ENCODE measurements at regions not wholly inside any gene's neighbourhood (a gene's known extent, or its start where the extent isn't known, plus 50 kb on each side); places are given as distances from the start of the nearest gene placed in this dataset.
"Not testable (repeated sequence)": the region's sequence is repeated elsewhere in the genome, so short reads cannot be mapped to it uniquely, and the experiment has no call there.

- no peak for DNase-seq (ENCODE audit: low spot score)
These were observed 470.9 kb upstream of the CCDC196 start for GRCh38 chr14:66015071-66015780.

- DNase-seq (ENCODE audit: low spot score) = no peak
These were observed 468.2 kb upstream of the CCDC196 start for GRCh38 chr14:66017927-66018326.

DNA sequence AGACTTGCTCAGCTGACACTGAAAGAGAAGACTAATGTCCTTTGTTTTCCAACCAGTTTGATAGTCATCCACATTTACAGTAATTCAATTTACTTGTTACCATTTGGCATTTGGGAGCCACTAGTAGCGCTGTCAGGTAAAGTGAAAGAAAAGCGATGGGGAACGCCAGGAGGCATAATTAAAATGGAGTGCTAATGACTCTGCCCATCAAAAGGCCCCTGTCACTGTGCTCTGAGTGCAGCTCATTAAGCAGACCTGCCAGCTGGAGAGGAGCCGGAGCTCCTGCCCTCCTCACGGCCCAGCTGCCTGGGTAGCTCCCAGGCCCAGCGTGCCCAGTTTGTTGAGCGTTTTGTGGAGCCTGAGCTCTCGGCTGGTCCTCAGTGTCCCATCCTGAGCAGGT lies 463.6 kb upstream of the CCDC196 start:
- DNase-seq (ENCODE audit: low spot score) = no peak

GRCh38 chr14:66025779-66026178 lies 460.4 kb upstream of the CCDC196 start:
- DNase-seq (ENCODE audit: low spot score) = no peak

GRCh38 chr14:66031981-66032380 lies 454.2 kb upstream of the CCDC196 start:
- DNase-seq (ENCODE audit: low spot score) = not testable (repeated sequence)

DNA sequence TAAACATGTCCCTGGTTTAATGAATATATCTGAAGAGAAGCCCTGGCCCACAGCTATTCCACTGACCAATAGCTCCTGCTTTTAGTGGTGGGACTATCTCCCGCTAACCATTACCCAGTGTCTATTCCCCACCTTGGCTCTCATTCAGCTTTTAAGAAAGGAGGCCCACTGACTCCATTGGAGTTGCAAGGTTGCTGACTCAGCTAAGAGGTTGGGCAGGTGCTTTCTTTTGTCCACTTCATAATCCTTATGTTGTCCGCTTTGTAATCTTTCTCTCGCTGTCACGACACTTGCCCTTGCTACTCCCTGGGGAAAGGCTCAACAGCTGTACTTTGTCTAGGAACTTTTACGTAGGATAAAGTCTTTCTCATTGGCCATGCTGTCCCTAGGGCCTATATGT lies 453.4 kb upstream of the CCDC196 start:
- DNase-seq (ENCODE audit: low spot score) = no peak

DNA sequence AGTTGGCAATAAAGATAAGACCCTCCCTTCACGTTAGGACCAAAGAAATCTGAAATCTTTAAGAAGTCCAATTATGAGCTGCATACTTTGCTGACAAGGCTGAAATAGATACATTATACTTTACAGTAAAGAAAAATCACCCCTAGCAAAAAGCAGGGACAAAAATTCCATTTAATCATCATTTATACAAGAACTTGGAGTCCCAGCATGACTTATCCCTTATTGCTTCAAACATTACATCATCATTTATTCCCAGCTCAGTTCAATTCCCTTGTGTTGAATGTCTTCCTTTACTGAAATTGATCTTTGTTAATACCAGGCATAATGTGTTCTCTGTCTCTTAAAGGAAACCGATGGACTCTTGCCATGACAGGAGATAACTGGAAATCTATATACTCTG lies 449.6 kb upstream of the CCDC196 start:
- DNase-seq (ENCODE audit: low spot score) = no peak

- DNase-seq (ENCODE audit: low spot score) = no peak
These were observed 448.8 kb upstream of the CCDC196 start for GRCh38 chr14:66037361-66037760.

GRCh38 chr14:66038212-66038611 lies 448.0 kb upstream of the CCDC196 start:
- no peak for DNase-seq (ENCODE audit: low spot score)

DNA sequence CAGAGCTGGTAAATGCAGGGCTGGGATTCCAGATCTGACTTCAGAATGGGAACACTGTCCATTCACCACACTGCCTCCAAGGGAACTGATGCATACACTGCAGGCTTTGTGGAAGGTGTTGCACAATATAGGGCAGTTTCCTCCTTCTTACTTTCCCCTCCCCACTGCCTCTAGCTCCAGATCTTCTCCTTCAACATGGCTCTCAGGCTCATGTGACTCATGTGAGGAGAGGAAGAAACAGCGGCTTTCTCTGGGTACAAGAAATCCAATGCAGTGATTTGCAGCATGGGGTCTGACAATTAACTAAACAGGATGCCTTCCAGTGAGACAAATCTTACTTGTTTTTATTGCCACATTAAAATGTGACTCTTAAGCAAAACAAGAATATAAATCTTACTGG lies 447.6 kb upstream of the CCDC196 start:
- no peak for DNase-seq (ENCODE audit: low spot score)

GRCh38 chr14:66039495-66039894 lies 446.7 kb upstream of the CCDC196 start:
- no peak for DNase-seq (ENCODE audit: low spot score)

- DNase-seq (ENCODE audit: low spot score) = no peak
These were observed 444.6 kb upstream of the CCDC196 start for GRCh38 chr14:66041582-66041981.

GRCh38 chr14:66043921-66044320 lies 442.2 kb upstream of the CCDC196 start:
- DNase-seq (ENCODE audit: low spot score) = no peak

DNA sequence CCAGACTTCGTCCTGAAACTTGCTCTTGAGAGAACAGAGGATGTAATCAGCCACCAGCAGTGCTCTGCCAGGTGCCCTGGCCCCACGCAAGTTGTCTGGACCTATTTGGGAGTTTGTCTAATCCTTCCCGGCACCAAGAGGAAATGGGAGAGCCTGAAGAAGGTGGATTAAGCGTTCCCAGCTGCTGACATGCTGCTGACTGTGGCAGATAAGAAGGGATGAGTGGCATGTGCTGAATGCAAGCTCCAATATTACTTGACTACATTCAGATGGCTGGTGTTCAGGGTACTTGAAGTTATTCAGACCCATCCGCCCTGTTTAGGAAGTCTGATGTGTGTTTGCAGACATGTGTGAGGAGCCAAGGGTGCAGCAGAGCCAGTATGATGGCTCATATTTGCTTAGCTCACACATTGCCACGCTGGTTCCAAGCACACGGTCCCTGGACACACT lies 440.6 kb upstream of the CCDC196 start:
- DNase-seq (ENCODE audit: low spot score) = peak; percentile 49

- DNase-seq (ENCODE audit: low spot score) = no peak
These were observed 440.1 kb upstream of the CCDC196 start for GRCh38 chr14:66046035-66046434.

DNA sequence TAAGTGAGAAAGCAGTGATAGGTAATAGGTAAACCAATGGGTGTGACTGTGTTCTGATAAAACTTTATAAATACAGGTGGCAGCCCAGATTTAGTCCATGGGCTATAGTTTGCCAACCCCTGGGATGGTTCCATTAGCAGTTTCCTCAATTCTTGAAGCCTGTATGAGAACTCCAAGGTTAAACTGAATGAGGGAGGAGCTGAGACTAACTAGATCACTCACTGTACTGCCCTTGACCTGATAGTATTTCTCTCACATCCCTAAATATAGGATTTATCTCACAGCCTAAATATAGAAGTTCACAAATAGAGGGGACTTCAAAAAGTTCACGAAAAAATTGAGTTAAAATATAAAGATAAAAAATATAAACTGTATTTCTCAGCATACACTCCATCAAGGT lies 439.6 kb upstream of the CCDC196 start:
- no peak for DNase-seq (ENCODE audit: low spot score)

GRCh38 chr14:66056268-66056907 lies 429.8 kb upstream of the CCDC196 start:
- no peak for DNase-seq (ENCODE audit: low spot score)

- DNase-seq (ENCODE audit: low spot score) = no peak
These were observed 429.1 kb upstream of the CCDC196 start for GRCh38 chr14:66056926-66057552.

- DNase-seq (ENCODE audit: low spot score) = no peak
These were observed 421.0 kb upstream of the CCDC196 start for GRCh38 chr14:66065188-66065587.

DNA sequence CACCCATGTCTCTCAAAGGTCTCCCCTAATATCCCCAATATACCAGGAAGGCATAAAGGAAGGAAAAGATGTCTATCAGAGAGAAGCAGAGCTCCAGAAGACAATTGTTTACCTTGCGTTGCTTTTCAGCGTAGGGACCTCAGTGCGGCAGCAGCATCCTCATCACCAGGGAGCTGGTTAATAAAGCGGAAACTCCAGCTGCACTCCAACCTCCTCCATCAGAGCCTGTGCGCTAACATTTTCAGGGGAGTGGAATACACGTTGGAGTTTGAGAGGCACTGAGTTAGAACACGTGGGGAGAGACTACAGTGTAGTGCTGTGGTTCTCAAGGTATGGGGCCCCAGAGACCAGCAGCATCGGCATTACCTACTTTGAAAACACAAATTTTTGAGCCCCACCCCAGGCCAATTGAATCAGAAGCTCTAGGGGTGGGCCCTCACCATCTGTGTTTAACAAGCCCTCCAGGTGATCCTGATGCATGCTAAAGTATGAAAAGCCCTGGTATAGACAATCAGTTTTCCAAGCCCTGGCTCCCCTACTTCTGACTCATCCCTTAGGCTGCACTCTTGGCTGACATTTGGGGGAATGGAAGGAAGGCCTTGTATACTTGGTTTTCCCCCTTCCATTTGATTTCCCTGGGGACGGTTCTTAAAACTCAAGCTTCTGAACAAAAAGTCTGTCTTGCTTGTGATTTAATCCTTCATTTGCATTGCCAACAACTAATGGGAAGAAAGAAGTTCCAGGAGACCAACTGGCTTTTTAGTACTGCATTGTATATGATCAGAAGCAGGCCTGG lies 419.0 kb upstream of the CCDC196 start:
- no peak for DNase-seq (ENCODE audit: low spot score)

GRCh38 chr14:66069036-66069435 lies 417.1 kb upstream of the CCDC196 start:
- no peak for DNase-seq (ENCODE audit: low spot score)

- DNase-seq (ENCODE audit: low spot score) = no peak
These were observed 416.2 kb upstream of the CCDC196 start for GRCh38 chr14:66069830-66070541.

Measured in ecto neural progenitor cell (in vitro differentiated cells).